GM18519 (cell line): ENCODE measurements at regions not wholly inside any gene's neighbourhood (a gene's known extent, or its start where the extent isn't known, plus 50 kb on each side); places are given as distances from the start of the nearest gene placed in this dataset.

Experiments used
- ATAC-seq: cut with Tn5 transposase; IDR thresholded peaks from one replicate; pipeline ENCODE4 v1.9.1; 2021; ENCODE audit warnings: mild to moderate bottlenecking, moderate library complexity; ENCODE audit not compliant: unreplicated experiment, low FRiP score

- ATAC-seq = no peak
Measured at GRCh38 chr1:34460193-34460592, 283.5 kb downstream of the C1orf94 start.

GRCh38 chr1:34470401-34470800, 284.4 kb upstream of the GJB5 start:
- no peak for ATAC-seq

DNA sequence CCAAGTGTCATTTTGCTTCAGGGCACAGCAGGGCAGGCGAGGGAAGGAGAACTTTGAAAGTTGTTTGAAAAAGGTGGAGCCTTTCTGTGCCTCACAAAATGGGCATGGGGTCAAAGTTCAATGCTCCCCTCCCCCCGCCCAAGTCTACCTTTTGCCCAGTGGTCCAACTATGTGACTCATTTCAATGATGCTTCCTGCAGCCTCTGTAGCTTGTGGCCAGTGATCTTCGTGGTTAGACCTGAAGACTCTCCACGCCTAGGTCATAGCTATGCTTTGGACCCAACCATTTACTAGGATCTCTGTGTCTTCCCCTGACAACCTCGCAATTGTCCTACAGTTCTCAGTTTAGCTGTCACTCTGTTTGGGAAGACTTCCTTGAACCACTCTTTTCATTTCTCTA, 280.3 kb upstream of the GJB5 start:
- ATAC-seq = no peak

DNA sequence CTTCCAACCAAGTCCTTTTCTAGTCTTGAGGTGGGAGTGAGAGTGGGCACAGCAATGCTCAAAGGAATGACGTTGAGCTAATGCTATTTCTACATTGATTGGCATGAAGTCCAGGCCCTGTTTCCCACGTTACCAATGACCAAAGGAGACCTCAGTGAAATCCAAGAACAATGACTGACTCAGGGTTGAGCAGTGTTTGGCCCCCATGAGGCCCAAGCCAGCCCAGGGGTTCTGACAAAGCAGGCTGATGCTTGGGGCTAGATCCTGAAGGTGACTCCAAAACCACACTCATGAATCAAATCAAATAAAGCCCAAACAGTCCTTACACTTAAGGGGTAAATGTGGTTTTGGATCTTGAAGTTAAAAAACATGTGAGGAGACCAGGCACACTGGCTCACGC, 278.5 kb upstream of the GJB5 start:
- no peak for ATAC-seq

GRCh38 chr1:34477632-34478141, 277.2 kb upstream of the GJB5 start:
- ATAC-seq = no peak

DNA sequence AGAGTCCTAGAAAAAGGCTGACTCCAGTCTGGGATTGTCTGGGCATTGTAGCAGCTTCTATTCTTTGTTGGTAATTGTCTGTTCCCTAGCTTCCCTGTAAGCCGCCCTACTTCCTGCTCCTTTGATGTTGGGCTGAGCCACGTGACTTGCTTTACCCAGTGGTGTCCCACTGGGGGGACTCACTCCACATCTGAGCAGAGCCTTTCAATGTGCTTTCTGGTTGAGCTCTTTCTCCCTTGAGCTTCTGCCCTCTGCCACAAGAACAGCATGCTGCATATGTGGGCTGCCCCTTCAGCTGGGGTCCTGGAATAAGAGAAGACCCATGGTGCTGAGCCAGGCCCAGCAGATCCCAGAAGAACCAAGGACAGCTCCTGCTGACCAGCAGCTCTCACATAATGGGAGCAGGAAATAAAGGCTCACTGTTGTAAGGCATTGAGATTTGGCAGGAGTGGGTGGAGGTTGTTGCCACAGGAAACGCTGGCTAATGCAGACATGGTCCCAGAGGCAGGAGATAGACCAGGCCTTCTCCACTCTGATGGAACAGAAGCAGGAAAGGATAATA, 276.3 kb upstream of the GJB5 start:
- no peak for ATAC-seq

- ATAC-seq = no peak
Measured at GRCh38 chr1:34479731-34480130, 275.1 kb upstream of the GJB5 start.

- no peak for ATAC-seq
Measured at GRCh38 chr1:34488080-34488708, 266.7 kb upstream of the GJB5 start.

GRCh38 chr1:34500451-34500850, 254.4 kb upstream of the GJB5 start:
- ATAC-seq = no peak

DNA sequence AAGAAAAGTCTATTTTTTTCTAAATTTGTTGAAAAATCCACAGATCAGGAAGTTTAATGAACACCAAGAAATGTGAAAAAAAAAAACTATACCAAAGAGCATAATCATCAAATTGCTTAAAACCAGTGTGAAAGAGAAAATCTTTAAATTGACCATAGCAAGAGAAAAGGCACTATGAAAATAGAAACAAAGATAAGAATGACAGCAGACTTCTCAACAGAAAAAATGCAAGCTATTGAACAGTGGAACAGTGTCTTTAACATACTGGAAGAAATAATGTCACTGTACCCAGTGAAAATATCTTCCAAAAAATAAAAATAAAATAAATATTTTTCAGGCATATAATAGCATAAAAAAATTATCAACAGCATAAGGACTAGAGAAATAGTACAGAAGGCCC, 243.0 kb upstream of the GJB5 start:
- ATAC-seq = no peak

GRCh38 chr1:34518146-34518699, 236.6 kb upstream of the GJB5 start:
- ATAC-seq = no peak

GRCh38 chr1:34520111-34520510, 234.7 kb upstream of the GJB5 start:
- ATAC-seq = no peak

DNA sequence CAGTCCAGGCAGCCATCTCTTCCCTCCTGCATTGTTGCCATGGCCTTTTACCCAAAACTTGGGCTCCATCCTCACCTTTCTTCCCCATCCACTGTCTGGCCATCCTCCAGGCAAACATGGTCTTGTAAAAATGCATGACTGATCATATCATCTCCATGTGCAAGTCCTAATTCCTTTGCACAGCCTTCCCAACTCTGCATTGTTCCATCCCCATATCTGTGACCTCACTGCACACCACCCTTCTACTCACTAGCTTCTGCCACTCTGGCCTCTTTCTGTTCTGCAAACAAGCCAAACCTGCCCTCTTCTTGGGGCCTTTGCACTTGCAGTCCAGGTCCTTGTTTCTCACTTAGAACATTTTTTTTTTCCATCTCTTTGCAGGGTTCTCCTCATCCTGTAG, 230.1 kb upstream of the GJB5 start:
- no peak for ATAC-seq

- ATAC-seq = peak; percentile 60
Measured at GRCh38 chr1:34529935-34530859, 224.7 kb upstream of the GJB5 start.

DNA sequence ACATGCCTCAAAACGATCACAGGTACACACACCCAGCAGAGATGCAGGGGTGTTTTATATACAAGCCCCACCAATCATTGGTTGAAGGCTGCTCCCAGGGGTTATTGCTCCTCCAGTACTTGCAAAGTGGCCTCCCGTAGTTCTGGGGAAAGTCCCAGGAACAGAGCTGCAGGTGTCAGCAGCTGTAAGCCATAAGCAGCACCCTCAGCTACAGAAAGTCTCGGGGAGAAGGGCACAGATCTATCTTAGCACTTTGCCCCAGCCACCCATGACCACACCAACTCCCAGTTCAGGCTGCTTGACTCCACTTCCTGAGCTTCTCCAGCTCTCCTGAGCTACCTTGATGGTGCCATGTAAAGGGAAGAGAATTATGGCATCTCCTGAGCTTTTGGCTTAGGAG, 222.7 kb upstream of the GJB5 start:
- no peak for ATAC-seq

GRCh38 chr1:34538481-34538880, 216.4 kb upstream of the GJB5 start:
- no peak for ATAC-seq

- no peak for ATAC-seq
Measured at GRCh38 chr1:34547046-34547674, 207.7 kb upstream of the GJB5 start.

GRCh38 chr1:34549199-34549598, 205.6 kb upstream of the GJB5 start:
- ATAC-seq = no peak

DNA sequence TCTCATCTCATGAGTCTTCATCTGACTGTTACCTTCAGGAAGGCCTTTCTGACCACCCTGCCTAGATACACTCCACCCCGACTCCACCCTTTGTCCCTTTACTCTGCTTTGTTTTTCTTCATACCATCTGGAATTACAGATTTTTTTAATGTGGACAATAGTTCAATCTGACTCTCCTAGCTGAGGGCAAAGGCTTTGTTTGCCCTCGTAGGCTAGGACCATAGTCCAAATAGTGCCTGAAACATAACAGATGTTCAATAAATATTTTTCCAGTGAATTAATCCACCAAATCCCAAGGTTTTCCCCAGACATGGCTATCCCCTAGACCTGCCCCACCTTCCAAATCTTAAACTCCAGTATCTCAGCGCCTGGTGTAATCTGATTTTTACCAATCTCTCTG, 176.5 kb upstream of the GJB5 start:
- no peak for ATAC-seq

GRCh38 chr1:34582356-34582755, 172.5 kb upstream of the GJB5 start:
- ATAC-seq = no peak

- ATAC-seq = no peak
Measured at GRCh38 chr1:34587761-34588160, 167.1 kb upstream of the GJB5 start.
